ENCODE measurements at regions not wholly inside any gene's neighbourhood (a gene's known extent, or its start where the extent isn't known, plus 50 kb on each side); places are given as distances from the start of the nearest gene placed in this dataset.
"Not testable (repeated sequence)": the region's sequence is repeated elsewhere in the genome, so short reads cannot be mapped to it uniquely, and the experiment has no call there.

- Histone ChIP-seq H3K9ac (replicated peaks; ENCODE audit: extremely low read depth, insufficient read depth, low read length) (no peak overlapping the region), H4K20me1 (replicated peaks; ENCODE audit: control insufficient read depth, extremely low read depth, insufficient read depth, low read length) (no peaks in the 10 kb centered on the region), H3K4me2 (ENCODE audit: insufficient read depth, low read length) (no peak overlapping the region), H3K9me3 (replicated peaks; ENCODE audit: control insufficient read depth, insufficient read depth, low read length) (no peaks in the 10 kb centered on the region), H3K27ac (ENCODE audit: insufficient read depth, low read depth, low read length) (no peak overlapping the region), H2AFZ (ENCODE audit: low read depth, low read length) (no peak overlapping the region), H3K4me3 (replicated peaks in 1 of 3; ENCODE audit: insufficient read depth in 1 of 3, low read depth in 1 of 3, low read length in 3 of 3) (no peak overlapping the region), H3K36me3 (ENCODE audit: control insufficient read depth in 2 of 2, extremely low read depth in 1 of 2, insufficient read depth in 2 of 2, low read length in 2 of 2) (no peaks in the 10 kb centered on the region), H3K4me1 (ENCODE audit: control insufficient read depth, extremely low read depth, insufficient read depth, low read length) (no peaks in the 10 kb centered on the region), H3K79me2 (ENCODE audit: control insufficient read depth, insufficient read depth, low read length) (no peaks in the 10 kb centered on the region), H3K27me3 (ENCODE audit: control insufficient read depth in 2 of 2, insufficient read depth in 2 of 2, low read length in 2 of 2) (no peaks in the 10 kb centered on the region), H3K9me1 (replicated peaks; ENCODE audit: control insufficient read depth, extremely low read depth, insufficient read depth, low read length) (no peaks in the 10 kb centered on the region)
- no TSS peak for BruUV-seq (replicated peaks)
- TF ChIP-seq GATA2 (IDR thresholded peaks at IDR 0.05; ENCODE audit: insufficient read depth, insufficient read length, low read depth, low read length): no peak
- TF ChIP-seq MAX (IDR thresholded peaks at IDR 0.05; ENCODE audit: insufficient read depth, insufficient read length): no peak
- TF ChIP-seq JUN (IDR thresholded peaks at IDR 0.05; ENCODE audit: borderline replicate concordance, insufficient read depth, insufficient read length, low read depth): no peak
- no peak for TF ChIP-seq MYC (IDR thresholded peaks at IDR 0.05; ENCODE audit: low read depth, low read length)
- TF ChIP-seq POLR2AphosphoS5 (IDR thresholded peaks at IDR 0.05; ENCODE audit: insufficient read depth, low read depth, low read length): no peak
- ChIA-PET POLR2A (no interaction called here), CTCF (no interaction called here)
- no peak for DNase-seq (ENCODE audit: low read depth, low spot score)
- intact Hi-C loops (cut with micrococcal nuclease): no loop called here
- FAIRE-seq: no peak
- dilution Hi-C loops (cut with MboI; ENCODE audit: extremely low pct_ligation_motif_present, low sequenced_read_pairs): no loop called here
These were observed 381.7 kb upstream of the NT5C1B start for GRCh38 chr2:18971069-18971378.

GRCh38 chr2:18966131-18966530 lies 376.8 kb upstream of the NT5C1B start:
- H3K9me1 ChIP-seq (replicated peaks; ENCODE audit: control insufficient read depth, extremely low read depth, insufficient read depth, low read length): no peaks in the 10 kb centered on the region
- no peaks in the 10 kb centered on the region for H3K79me2 ChIP-seq (ENCODE audit: control insufficient read depth, insufficient read depth, low read length)
- no peaks in the 10 kb centered on the region for H3K4me1 ChIP-seq (ENCODE audit: control insufficient read depth, extremely low read depth, insufficient read depth, low read length)
- no peaks in the 10 kb centered on the region for H4K20me1 ChIP-seq (replicated peaks; ENCODE audit: control insufficient read depth, extremely low read depth, insufficient read depth, low read length)
- intact Hi-C loops (cut with micrococcal nuclease): no loop called here
- POLR2A ChIA-PET: no interaction called here
- no peak overlapping the region for H3K4me2 ChIP-seq (ENCODE audit: insufficient read depth, low read length)
- BruUV-seq (replicated peaks): no TSS peak
- no peaks in the 10 kb centered on the region for H3K9me3 ChIP-seq (replicated peaks; ENCODE audit: control insufficient read depth, insufficient read depth, low read length)
- no peaks in the 10 kb centered on the region for H3K36me3 ChIP-seq (ENCODE audit: control insufficient read depth in 2 of 2, extremely low read depth in 1 of 2, insufficient read depth in 2 of 2, low read length in 2 of 2)
- no peak overlapping the region for H2AFZ ChIP-seq (ENCODE audit: low read depth, low read length)
- H3K9ac ChIP-seq (replicated peaks; ENCODE audit: extremely low read depth, insufficient read depth, low read length): no peak overlapping the region
- H3K27ac ChIP-seq (ENCODE audit: insufficient read depth, low read depth, low read length): no peak overlapping the region
- CTCF ChIA-PET: no interaction called here
- no peaks in the 10 kb centered on the region for H3K27me3 ChIP-seq (ENCODE audit: control insufficient read depth in 2 of 2, insufficient read depth in 2 of 2, low read length in 2 of 2)
- dilution Hi-C loops (cut with MboI; ENCODE audit: extremely low pct_ligation_motif_present, low sequenced_read_pairs): no loop called here
- no peak for FAIRE-seq
- TF ChIP-seq EZH2 (IDR thresholded peaks at IDR 0.05; ENCODE audit: borderline replicate concordance, low read depth, low read length, severe bottlenecking) (no peak), GATA2 (IDR thresholded peaks at IDR 0.05; ENCODE audit: insufficient read depth, insufficient read length, low read depth, low read length) (no peak)
- no peak for DNase-seq (ENCODE audit: low read depth, low spot score)
- no peak overlapping the region for H3K4me3 ChIP-seq (replicated peaks in 1 of 3; ENCODE audit: insufficient read depth in 1 of 3, low read depth in 1 of 3, low read length in 3 of 3)

GRCh38 chr2:18963739-18964256 lies 374.4 kb upstream of the NT5C1B start:
- H3K36me3 ChIP-seq (ENCODE audit: control insufficient read depth in 2 of 2, extremely low read depth in 1 of 2, insufficient read depth in 2 of 2, low read length in 2 of 2); dilution Hi-C loops (cut with MboI; ENCODE audit: extremely low pct_ligation_motif_present, low sequenced_read_pairs); H3K9me1 ChIP-seq (replicated peaks; ENCODE audit: control insufficient read depth, extremely low read depth, insufficient read depth, low read length); H3K4me1 ChIP-seq (ENCODE audit: control insufficient read depth, extremely low read depth, insufficient read depth, low read length); H3K9ac ChIP-seq (replicated peaks; ENCODE audit: extremely low read depth, insufficient read depth, low read length); H3K27ac ChIP-seq (ENCODE audit: insufficient read depth, low read depth, low read length); intact Hi-C loops (cut with micrococcal nuclease); FAIRE-seq; H3K27me3 ChIP-seq (ENCODE audit: control insufficient read depth in 2 of 2, insufficient read depth in 2 of 2, low read length in 2 of 2); H4K20me1 ChIP-seq (replicated peaks; ENCODE audit: control insufficient read depth, extremely low read depth, insufficient read depth, low read length); H3K4me2 ChIP-seq (ENCODE audit: insufficient read depth, low read length); DNase-seq (ENCODE audit: low read depth, low spot score); H3K79me2 ChIP-seq (ENCODE audit: control insufficient read depth, insufficient read depth, low read length); H3K4me3 ChIP-seq (replicated peaks in 1 of 3; ENCODE audit: insufficient read depth in 1 of 3, low read depth in 1 of 3, low read length in 3 of 3); BruUV-seq (replicated peaks); H2AFZ ChIP-seq (ENCODE audit: low read depth, low read length); POLR2A ChIA-PET; H3K9me3 ChIP-seq (replicated peaks; ENCODE audit: control insufficient read depth, insufficient read depth, low read length); CTCF ChIA-PET: not testable (repeated sequence)

Measured in endothelial cell of umbilical vein (primary cell).